ENCODE measurements at regions not wholly inside any gene's neighbourhood (a gene's known extent, or its start where the extent isn't known, plus 50 kb on each side); places are given as distances from the start of the nearest gene placed in this dataset.

DNA sequence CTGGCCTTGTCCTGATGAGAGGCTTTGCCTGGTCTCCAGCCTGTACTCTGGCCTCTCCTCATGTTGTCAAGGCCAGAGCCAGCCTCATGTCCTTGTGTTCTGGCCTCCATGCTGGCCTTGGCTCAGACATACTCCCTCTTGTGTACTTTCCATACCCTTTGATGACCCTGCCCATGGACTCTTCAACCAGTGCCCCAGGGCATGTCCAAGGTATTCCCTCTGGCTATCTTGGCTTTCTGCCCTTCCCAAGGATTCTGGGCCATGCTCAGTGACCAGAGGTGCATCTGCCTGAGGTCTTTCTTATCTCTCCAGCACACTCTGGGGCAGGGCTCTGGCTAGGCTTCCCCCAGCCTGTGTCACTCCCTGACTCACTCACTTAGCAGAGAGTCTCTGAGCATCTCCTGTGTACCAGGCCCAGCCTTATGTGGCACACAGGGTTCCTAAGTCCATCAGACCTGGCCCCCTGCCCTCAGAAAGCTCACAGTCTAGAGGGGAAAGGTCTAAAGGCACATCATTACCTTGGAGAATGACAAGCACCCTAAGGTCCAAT is 141.4 kb upstream of the GRIK3 start:
- TF ChIP-seq EZH2 (IDR thresholded peaks at IDR 0.05; ENCODE audit: borderline replicate concordance, insufficient read depth, low read depth, low read length, poor library complexity, severe bottlenecking), result no peak
- TF ChIP-seq, protein P1, sequence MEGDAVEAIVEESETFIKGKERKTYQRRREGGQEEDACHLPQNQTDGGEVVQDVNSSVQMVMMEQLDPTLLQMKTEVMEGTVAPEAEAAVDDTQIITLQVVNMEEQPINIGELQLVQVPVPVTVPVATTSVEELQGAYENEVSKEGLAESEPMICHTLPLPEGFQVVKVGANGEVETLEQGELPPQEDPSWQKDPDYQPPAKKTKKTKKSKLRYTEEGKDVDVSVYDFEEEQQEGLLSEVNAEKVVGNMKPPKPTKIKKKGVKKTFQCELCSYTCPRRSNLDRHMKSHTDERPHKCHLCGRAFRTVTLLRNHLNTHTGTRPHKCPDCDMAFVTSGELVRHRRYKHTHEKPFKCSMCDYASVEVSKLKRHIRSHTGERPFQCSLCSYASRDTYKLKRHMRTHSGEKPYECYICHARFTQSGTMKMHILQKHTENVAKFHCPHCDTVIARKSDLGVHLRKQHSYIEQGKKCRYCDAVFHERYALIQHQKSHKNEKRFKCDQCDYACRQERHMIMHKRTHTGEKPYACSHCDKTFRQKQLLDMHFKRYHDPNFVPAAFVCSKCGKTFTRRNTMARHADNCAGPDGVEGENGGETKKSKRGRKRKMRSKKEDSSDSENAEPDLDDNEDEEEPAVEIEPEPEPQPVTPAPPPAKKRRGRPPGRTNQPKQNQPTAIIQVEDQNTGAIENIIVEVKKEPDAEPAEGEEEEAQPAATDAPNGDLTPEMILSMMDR (IDR thresholded peaks at IDR 0.05), result no peak
- ChIA-PET CTCF (no interaction called here), POLR2A (no interaction called here)
- Mint-ChIP-seq H3K9me3 (ENCODE audit: insufficient read depth) (no peaks in the 10 kb centered on the region), H3K27ac (no peak overlapping the region), H3K27me3 (peaks cover 40% of the 10 kb centered on the region), H3K4me3 (no peak overlapping the region), H3K4me1 (no peaks in the 10 kb centered on the region)
- H4K20me1 ChIP-seq (ENCODE audit: control insufficient read depth, insufficient read depth, low read length, poor library complexity, severe bottlenecking), result no peaks in the 10 kb centered on the region
- H3K79me2 ChIP-seq (ENCODE audit: control insufficient read depth, insufficient read depth, low read length), result no peaks in the 10 kb centered on the region
- H3K4me3 ChIP-seq (ENCODE audit: control extremely low read depth in 1 of 5, extremely low read depth in 1 of 5, insufficient read depth in 1 of 5, low read depth in 2 of 5, low read length in 4 of 5), result no peak overlapping the region
- DNase-seq, result no peak
- H3K27me3 ChIP-seq (replicated peaks in 1 of 4; ENCODE audit: control extremely low read depth in 1 of 4, control insufficient read depth in 3 of 4, insufficient read depth in 4 of 4, low read length in 3 of 4), result peaks cover 0 to 12% (median 2%) of the 10 kb centered on the region in 4 experiments
- intact Hi-C loops (cut with micrococcal nuclease), result no loop called here
- H3K27ac ChIP-seq (ENCODE audit: low read length in 2 of 2), result no peak overlapping the region
- H3K9me3 ChIP-seq (ENCODE audit: control extremely low read depth in 1 of 3, control insufficient read depth in 2 of 3, insufficient read depth in 1 of 3, low read length in 2 of 3), result no peaks in the 10 kb centered on the region
- H2AFZ ChIP-seq (ENCODE audit: insufficient read depth, low read depth, low read length, poor library complexity, severe bottlenecking), result no peak overlapping the region
- no peaks in the 10 kb centered on the region for H3K4me1 ChIP-seq (ENCODE audit: control insufficient read depth in 2 of 2, insufficient read depth in 2 of 2, low read length in 2 of 2)
- no peak overlapping the region for H3K9ac ChIP-seq (ENCODE audit: low read length)
- no peaks in the 10 kb centered on the region for H3K36me3 ChIP-seq (replicated peaks in 1 of 2; ENCODE audit: control extremely low read depth in 1 of 2, control insufficient read depth in 1 of 2, extremely low read depth in 1 of 2, insufficient read depth in 2 of 2, low read length in 1 of 2)
- H3K4me2 ChIP-seq (replicated peaks; ENCODE audit: low read depth, low read length, poor library complexity, severe bottlenecking), result no peak overlapping the region
- ATAC-seq (ENCODE audit: low read depth), result no peak

DNA sequence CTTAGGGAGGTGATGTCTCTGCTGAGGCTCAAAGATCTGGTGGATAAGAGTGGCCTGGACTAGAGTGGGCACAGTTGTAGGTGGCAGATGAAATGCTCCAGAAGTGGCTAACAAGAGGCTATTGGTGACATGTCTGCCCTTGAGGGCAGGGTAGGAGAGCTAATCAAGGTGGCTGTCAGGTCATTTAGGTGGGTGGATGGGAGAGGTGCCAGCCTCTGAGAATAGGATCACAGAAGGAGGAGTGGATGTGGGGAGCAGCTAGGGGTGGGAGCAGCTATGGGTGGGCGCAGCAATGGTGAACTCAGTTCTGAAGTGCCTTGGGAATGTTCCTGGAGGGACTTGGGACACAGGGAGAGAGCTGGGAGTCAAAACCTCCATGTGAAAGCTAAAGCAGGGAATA is 142.0 kb upstream of the GRIK3 start:
- Mint-ChIP-seq H3K27me3 (peaks cover 43% of the 10 kb centered on the region), H3K9me3 (ENCODE audit: insufficient read depth) (no peaks in the 10 kb centered on the region), H3K27ac (no peak overlapping the region), H3K4me3 (no peak overlapping the region), H3K4me1 (no peaks in the 10 kb centered on the region)
- DNase-seq (no peak), ATAC-seq (ENCODE audit: low read depth) (no peak)
- CTCF ChIA-PET, result no interaction called here
- H3K36me3 ChIP-seq (replicated peaks in 1 of 2; ENCODE audit: control extremely low read depth in 1 of 2, control insufficient read depth in 1 of 2, extremely low read depth in 1 of 2, insufficient read depth in 2 of 2, low read length in 1 of 2), result no peaks in the 10 kb centered on the region
- H3K4me3 ChIP-seq (ENCODE audit: control extremely low read depth in 1 of 5, extremely low read depth in 1 of 5, insufficient read depth in 1 of 5, low read depth in 2 of 5, low read length in 4 of 5), result no peak overlapping the region
- WGBS (ENCODE audit: insufficient coverage), result 91% methylated on average over 1 of the region's 1 CpG
- intact Hi-C loops (cut with micrococcal nuclease), result no loop called here
- H3K4me1 ChIP-seq (ENCODE audit: control insufficient read depth in 2 of 2, insufficient read depth in 2 of 2, low read length in 2 of 2), result no peaks in the 10 kb centered on the region
- H3K4me2 ChIP-seq (replicated peaks; ENCODE audit: low read depth, low read length, poor library complexity, severe bottlenecking), result no peak overlapping the region
- peaks cover 0 to 1% (median 0%) of the 10 kb centered on the region in 3 donors for H3K9me3 ChIP-seq (ENCODE audit: control extremely low read depth in 1 of 3, control insufficient read depth in 2 of 3, insufficient read depth in 1 of 3, low read length in 2 of 3)
- H3K79me2 ChIP-seq (ENCODE audit: control insufficient read depth, insufficient read depth, low read length), result no peaks in the 10 kb centered on the region
- TF ChIP-seq, protein P1 (IDR thresholded peaks at IDR 0.05), result no peak
- no peak for TF ChIP-seq EZH2 (IDR thresholded peaks at IDR 0.05; ENCODE audit: borderline replicate concordance, insufficient read depth, low read depth, low read length, poor library complexity, severe bottlenecking)
- H2AFZ ChIP-seq (ENCODE audit: insufficient read depth, low read depth, low read length, poor library complexity, severe bottlenecking), result no peak overlapping the region
- no peaks in the 10 kb centered on the region for H4K20me1 ChIP-seq (ENCODE audit: control insufficient read depth, insufficient read depth, low read length, poor library complexity, severe bottlenecking)
- POLR2A ChIA-PET, result no interaction called here
- no peak overlapping the region for H3K27ac ChIP-seq (ENCODE audit: low read length in 2 of 2)
- no peak overlapping the region for H3K9ac ChIP-seq (ENCODE audit: low read length)
- H3K27me3 ChIP-seq (replicated peaks in 1 of 4; ENCODE audit: control extremely low read depth in 1 of 4, control insufficient read depth in 3 of 4, insufficient read depth in 4 of 4, low read length in 3 of 4), result peaks cover 0 to 12% (median 2%) of the 10 kb centered on the region in 4 experiments
